ENCODE measurements at regions not wholly inside any gene's neighbourhood (a gene's known extent, or its start where the extent isn't known, plus 50 kb on each side); places are given as distances from the start of the nearest gene placed in this dataset.
A peak's percentile ranks its signal among the peaks of the same experiment; 100 is the strongest.

DNA sequence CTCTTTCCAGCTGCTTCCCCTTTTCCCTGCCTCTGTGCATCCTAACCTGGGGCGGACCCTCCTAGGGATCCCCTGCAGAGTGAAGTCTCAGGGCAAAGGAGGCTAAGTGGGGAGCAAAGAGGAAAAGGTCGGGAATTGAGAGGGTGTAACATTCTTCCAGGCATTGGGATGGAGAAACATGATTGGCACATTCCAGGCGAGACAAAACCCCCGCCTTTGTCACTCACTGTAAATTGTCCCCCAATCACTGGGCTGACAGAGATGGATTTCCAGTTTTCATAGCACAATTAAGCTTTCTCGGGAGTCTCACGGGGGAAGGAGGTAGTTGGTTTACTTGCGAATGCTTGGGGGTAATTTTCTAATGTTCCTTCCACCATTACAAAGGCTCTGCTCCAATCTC, 74.9 kb downstream of the MIAT start:
- no peak for DNase-seq

DNA sequence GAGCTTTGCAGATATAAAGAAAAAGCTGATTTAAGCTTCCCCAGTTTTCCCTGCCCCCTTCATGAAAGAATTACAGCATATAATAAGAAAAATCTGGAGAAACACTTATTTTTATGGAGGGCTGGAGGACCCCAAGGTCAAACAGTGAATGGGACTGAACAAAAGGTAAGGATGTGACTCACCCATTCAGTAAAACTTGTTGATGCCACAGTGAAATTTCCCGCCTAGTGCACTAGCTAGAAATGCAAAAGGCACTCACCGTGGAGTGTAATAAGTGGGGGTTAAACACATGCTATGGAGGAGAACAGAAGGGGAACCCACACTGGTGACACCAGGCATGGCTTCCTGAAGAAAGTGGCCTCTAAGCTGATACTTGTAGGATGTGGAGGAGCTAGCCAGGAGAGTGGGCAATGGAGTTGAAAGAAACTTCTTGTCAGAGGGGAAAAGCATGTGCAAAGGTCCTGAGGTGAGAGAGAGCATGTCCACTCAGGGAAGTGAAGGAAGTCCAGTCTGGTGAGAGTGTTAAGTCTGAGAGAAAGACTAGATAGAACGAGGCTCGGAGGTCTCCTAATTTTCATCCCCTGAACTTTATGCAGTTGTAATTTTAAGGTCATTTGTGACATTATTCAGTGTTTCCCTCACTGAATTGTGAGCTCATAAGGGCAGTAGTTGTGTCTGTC, 77.1 kb downstream of the MIAT start:
- no peak for DNase-seq

DNA sequence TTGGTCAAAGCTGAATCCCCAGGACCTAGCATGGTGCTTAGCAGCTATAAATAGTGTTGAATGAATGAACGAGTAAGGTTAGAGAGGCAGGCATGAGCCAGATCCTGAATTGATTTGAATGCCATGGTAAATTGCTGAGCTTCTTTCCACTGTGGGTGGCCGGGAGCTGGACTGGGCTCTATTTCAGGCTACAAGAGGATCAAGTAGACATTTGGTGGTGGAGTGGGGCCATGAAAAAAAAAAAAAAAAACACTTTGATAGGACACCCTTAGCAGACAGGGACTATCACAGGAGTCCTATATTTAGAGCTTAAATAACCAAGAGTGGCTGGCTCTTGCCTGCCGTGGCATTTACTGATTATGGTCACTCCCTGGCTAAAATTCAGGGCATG, 77.6 kb downstream of the MIAT start:
- DNase-seq: no peak

GRCh38 chr22:26737262-26737661, 79.9 kb downstream of the MIAT start:
- no peak for DNase-seq

GRCh38 chr22:26740253-26740652, 82.9 kb downstream of the MIAT start:
- DNase-seq: no peak

- DNase-seq: no peak
Measured at GRCh38 chr22:26743149-26743548, 85.8 kb downstream of the MIAT start.

GRCh38 chr22:26744892-26745808, 87.8 kb downstream of the MIAT start:
- DNase-seq: no peak

GRCh38 chr22:26746311-26746710, 88.9 kb downstream of the MIAT start:
- DNase-seq: no peak

DNA sequence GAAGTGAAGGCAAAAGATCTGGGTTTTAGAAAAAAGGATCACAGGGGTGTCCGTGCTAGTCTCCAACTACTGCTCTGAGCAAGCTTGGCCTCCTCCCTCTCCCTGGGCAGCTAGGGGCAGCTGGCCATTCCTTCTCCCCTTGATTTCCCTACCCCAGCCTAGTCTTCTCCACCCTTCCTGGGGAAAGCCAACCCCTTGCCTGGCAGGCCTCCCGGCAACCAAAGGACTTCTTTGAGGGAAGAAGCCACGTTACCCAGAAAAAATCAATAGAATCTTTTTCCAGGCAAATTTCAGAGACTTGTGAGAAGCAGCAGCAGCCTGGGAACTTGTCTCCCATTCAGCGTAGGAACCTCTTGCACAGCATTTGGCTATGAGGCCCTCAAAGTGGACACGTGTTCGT, 91.5 kb downstream of the MIAT start:
- no peak for DNase-seq

DNA sequence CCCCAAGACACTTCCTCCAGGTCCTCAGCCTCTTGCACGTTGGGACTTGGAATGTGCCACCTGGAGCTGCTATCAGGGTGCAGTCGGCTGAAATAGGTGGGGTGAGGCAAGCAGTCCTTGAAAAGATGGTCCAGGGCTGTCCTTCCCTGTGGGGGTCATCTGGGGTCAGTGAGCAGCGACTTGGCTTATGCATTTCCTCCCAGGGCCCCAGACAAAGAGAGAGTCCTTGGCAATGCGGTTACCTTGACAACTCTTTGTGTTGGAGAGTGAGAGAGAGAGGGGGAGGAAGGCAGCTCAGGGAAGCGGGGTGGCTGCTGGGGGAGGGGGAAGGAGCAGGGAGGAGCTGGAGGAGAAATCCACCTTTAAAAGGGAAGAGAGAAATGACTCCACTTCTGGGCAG, 93.8 kb downstream of the MIAT start:
- no peak for DNase-seq

- DNase-seq: peak; percentile 3
Measured at GRCh38 chr22:26753125-26753862, 95.9 kb downstream of the MIAT start.

GRCh38 chr22:26756675-26757293, 99.4 kb downstream of the MIAT start:
- DNase-seq: peak; percentile 21

DNA sequence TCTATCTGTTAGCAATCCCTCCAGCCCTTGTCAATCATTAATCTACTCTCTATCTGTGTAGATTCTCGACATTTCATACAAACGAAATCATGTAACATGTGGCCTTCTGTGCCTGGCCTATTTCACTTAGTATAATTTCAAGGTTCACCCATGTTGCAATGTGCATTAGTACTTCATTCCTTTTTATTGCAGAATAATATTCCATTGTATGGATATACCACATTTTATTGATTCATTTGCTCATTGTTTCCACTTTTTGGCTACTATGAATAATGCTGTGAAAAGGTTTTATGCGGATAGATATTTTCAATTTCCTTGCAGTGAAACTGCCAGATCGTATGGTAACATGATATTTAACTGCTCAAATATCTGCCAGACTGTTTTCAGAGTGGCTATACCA, 100.1 kb downstream of the MIAT start:
- no peak for DNase-seq

DNA sequence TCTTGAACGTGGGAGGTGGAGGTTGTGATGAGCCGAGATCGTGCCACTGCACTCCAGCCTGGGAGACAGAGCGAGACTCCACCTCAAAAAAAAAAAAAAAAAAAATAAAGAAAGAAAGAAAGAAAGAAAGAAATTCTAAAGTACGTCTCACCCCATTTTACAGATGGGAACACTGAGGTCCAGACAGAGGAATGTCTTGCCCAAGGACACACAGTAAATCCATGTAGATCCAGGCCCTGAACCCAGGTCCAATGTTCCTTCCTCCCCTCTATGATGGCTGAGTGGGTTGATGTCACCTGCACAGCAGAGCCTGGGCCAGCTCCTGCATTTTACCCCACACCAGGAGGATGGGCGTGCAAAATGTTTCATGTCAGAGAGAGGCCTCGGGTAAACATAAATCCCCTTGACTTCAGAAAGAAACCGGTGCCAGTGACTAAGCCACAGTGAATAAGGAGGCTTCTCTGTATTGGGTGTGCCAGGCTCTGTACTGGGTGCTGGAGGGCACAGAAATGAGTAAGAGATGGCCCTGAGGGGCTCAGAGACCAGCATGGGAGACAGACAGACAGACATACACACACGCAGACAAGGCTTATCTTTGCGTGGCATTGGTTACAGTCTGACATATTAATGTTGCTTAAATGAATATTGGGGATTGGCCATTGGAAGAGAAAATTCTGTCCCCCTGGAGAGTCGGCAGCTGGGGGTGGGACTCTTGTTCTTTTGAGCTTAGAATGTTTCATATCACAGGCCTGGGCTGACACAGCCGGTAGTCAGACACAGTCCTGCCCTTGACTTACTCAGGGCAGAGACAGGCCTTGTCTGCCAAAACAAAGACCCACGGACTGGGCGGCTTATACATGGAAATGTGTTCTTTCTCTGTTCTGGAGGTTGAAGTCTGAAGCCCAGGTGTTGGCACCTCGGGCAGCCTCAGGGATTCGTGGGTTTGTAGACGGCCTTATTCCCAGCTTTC, 105.4 kb downstream of the MIAT start:
- DNase-seq: no peak

DNA sequence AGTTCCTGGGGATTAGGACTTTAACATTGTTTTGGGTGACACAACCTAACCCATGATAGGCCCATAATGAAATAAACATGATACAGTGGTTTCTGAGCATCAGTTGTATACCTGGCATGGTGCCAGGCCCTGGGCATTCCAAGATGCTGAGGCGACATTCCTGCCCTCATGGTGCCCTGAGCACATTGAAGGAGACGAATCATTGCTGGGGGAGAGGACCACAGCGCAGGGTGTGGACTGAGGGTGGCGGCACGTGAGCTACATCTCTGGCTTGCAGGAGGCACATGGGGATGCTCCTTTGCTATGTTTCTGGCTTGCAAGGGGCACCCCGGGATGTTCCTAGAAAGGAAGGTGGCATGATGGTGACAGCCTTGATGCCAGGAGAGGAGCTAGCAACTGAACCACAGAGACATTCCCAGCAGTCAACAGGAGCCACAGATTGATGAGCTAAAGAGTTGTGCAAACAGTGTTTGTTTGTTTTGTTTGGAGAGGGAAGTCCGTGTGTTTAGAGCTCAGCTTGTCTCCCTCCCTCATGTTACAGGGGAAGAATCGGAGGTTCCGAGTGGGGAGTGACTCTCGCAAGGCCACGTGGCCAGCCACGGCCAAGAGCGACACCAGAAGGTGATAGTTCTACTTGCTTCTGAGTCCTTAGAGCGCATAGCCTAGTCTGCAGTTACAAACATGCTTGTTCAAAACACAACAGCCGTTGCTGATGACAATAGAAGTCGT, 106.4 kb downstream of the MIAT start:
- peak; percentile 8 for DNase-seq

DNA sequence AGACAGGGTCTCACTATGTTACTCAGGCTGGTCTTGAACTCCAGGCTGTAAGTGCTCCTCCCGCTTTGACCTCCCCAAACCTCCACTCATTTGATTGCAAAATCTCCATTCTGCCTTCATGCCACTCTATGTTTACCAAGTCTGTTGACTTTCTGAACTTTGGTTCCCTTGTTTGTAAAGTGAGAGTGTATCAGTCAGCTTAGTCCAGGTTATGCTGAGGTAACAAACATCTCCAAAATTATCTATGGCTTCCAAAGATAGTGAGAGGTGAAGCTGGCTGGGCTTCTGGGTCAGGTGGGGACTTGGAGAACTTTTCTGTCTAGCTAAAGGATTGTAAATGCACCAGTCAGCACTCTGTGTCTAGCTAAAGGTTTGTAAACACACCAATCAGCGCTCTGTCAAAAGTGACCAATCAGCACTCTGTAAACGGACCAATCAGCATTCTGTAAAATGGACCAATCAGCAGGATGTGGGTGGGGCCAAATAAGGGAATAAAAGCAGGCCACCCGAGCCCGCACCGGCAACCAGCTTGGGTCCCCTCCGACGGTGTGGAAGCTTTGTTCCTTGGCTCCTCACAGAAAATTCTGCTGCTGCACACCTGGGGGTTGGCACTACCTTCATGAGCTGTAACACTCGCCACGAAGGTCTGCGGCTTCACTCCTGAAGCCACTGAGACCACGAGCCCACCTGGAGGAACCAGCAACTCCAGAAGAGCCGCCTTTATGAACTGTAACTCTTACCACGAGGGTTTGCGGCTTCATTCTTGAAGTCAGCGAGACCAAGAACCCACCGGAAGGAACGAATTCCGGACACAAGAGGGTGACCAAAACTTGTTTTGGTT, 109.3 kb downstream of the MIAT start:
- no peak for DNase-seq

DNA sequence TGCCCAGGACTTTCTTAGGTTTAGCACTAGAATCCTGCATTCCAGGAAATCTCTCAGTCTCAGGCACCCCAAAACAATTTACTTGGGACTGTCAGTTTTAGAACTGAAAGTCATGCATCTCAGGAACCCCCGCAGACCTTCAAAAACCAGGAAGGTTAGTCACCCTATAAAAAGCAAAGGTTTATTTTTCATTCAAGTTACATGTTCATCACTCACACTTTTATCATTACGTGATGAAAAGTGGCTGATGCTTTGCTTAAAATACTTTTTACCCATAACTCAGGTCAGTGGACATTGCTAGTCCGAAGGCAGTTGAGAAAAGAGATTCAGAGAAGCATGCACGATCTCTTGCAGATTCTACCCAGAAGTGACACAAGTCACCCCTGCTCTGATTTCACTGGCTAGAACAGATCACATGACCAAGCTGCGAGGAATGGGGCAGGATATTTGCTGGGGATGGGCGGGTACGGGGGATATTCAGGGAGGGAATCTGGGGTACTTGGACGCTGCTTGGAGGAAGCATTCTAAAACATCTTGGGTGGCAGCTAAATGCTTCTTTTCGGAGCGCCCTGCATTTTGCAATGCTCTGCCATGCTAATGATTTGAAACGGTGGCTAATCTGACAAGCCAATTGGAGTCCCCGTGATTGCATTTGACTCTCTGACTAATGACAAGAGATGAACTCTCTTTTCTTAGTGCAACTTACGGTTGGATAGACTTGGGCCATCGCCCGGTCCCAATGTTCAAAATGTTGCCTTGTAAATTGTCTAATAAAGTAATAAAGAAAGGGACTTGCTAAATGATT, 110.2 kb downstream of the MIAT start:
- no peak for DNase-seq

DNA sequence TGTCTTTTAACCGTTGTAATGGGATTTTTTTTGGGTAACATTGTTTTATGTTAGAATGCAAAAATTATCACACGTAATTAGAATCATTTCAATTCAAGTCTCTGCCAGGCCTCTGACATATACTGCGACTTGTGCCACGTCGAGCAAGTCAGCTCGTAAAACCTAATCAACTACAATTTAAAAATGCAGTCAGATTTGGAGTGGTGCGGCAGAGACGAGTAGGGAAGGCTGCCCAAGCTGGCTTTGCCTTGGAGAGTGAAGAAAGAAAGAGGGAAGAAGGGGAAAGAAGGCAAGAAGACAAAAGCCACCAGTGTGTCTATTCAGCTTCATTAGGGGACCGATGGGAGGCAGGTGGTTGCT, 110.7 kb downstream of the MIAT start:
- DNase-seq: no peak

DNA sequence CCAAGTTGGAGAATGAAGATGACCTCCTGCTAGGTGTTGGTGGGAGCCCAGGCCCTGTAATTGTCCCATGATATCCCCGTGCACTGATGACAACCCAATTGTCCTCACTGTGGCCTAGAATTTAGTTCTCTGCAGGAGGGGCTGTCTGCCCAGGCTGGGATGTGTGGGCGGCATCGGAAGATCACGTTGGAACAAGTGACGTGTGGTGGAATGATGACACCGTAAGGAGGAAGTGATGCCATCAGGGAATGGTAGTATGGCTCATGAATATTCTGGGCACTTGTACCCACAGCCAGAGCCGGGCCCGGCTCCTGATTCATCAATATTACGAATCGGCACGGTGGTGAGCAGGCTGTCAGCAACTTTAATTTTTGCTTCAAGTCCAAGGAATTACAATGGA, 111.6 kb downstream of the MIAT start:
- DNase-seq: no peak

DNA sequence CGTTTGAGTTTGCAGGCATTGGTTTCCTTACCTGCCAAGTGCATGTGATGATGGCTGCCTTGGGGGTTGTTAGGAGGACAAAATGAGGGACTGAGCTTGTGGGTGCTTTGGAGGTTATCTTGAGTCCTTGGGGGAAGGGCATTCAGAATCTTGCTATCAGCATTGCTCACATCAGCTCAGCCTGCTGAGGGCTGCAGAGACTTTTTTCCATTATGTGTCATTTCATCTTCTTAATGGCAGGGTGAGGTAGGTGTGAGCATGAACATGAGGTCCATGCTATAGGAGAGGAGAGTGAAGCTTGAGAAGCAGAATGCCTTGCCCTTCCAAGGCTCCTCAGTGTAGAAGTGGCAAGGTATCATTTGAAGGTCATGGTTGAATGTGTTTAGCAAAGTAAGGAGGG, 112.3 kb downstream of the MIAT start:
- DNase-seq: no peak
